Neural cell (in vitro differentiated cells): ENCODE measurements at regions not wholly inside any gene's neighbourhood (a gene's known extent, or its start where the extent isn't known, plus 50 kb on each side); places are given as distances from the start of the nearest gene placed in this dataset.

Experiments used
- H2AFZ ChIP-seq: fragments of 200-600, 300-800 bp; sonication (generic), shearing (Covaris generic); 2 replicates; pipeline ENCODE4 v1.6.0; 2014; ENCODE audit warnings: low read depth, mild to moderate bottlenecking, antibody characterized with exemption, low read length, moderate library complexity
- H3F3A ChIP-seq: fragments of 200-600 bp; shearing (Covaris generic); 2 replicates; pipeline ENCODE4 v1.6.1; 2016; ENCODE audit warnings: mild to moderate bottlenecking, moderate library complexity, mixed read lengths, antibody characterized with exemption, low read length; ENCODE audit not compliant: insufficient read depth, poor library complexity, severe bottlenecking
- H3K27ac ChIP-seq: fragments of 200-600, 300-800 bp; sonication (generic), shearing (Covaris generic); 2 replicates; pipeline ENCODE4 v1.5.1; 2014; ENCODE audit warnings: mild to moderate bottlenecking, low read length, moderate library complexity
- H3K27me3 ChIP-seq: fragments of 300-800, 200-600 bp; sonication (generic), shearing (Covaris generic); 2 replicates; pipeline ENCODE4 v1.6.0; 2014; ENCODE audit warnings: mild to moderate bottlenecking, low read depth, low read length, moderate library complexity; ENCODE audit not compliant: insufficient read depth
- H3K36me3 ChIP-seq: fragments of 300-800, 200-600 bp; sonication (generic), shearing (Covaris generic); 2 replicates; pipeline ENCODE4 v1.5.1; 2014; ENCODE audit warnings: mild to moderate bottlenecking, antibody characterized with exemption, low read length, moderate library complexity; ENCODE audit not compliant: insufficient read depth
- H3K4me2 ChIP-seq: fragments of 300-800, 200-600 bp; sonication (generic), shearing (Covaris generic); 2 replicates; pipeline ENCODE4 v1.6.0; 2014; ENCODE audit warnings: mild to moderate bottlenecking, low read length
- H3K4me3 ChIP-seq: fragments of 300-800, 200-600 bp; sonication (generic), shearing (Covaris generic); 2 replicates; pipeline ENCODE4 v1.5.1; 2014; ENCODE audit warnings: mild to moderate bottlenecking, low read length, moderate library complexity
- H3K79me2 ChIP-seq: fragments of 200-600 bp; shearing (Covaris generic); replicated peaks from 2 replicates; pipeline ENCODE4 v1.6.0; 2014; ENCODE audit warnings: mild to moderate bottlenecking, low read length, moderate library complexity; ENCODE audit not compliant: insufficient read depth
- H3K9ac ChIP-seq: fragments of 300-800, 200-600 bp; sonication (generic), shearing (Covaris generic); 2 replicates; pipeline ENCODE4 v1.6.1; 2016; ENCODE audit warnings: mild to moderate bottlenecking, low read length, mixed read lengths
- H3K9me2 ChIP-seq: fragments of 200-600 bp; shearing (Covaris generic); 2 replicates; pipeline ENCODE4 v1.6.1; 2016; ENCODE audit warnings: mild to moderate bottlenecking, low read length, mixed read lengths; ENCODE audit not compliant: insufficient read depth
- H3K9me3 ChIP-seq: fragments of 200-600, 300-800 bp; sonication (generic), shearing (Covaris generic); 2 replicates; pipeline ENCODE4 v1.6.1; 2016; ENCODE audit warnings: mild to moderate bottlenecking, mixed run types, low read length, moderate library complexity, mixed read lengths
- H4K20me1 ChIP-seq: fragments of 200-600 bp; shearing (Covaris generic); 2 replicates; pipeline ENCODE4 v1.6.1; 2016; ENCODE audit warnings: mild to moderate bottlenecking, mixed run types; ENCODE audit not compliant: insufficient read depth
- CTCF ChIP-seq: fragments of 450-650 bp; IDR thresholded peaks from 2 replicates; pipeline ENCODE4 v1.5.1; 2014; ENCODE audit warnings: antibody characterized with exemption, mild to moderate bottlenecking, moderate library complexity; ENCODE audit not compliant: poor library complexity, severe bottlenecking
- EP300 ChIP-seq: fragments of 450-650 bp; conservative IDR thresholded peaks from 2 replicates; pipeline ENCODE4 v1.6.1; 2014; ENCODE audit warnings: antibody characterized with exemption, mild to moderate bottlenecking, moderate library complexity; ENCODE audit not compliant: poor library complexity, severe bottlenecking
- EZH2 ChIP-seq: fragments of 200-600, 300-800 bp; shearing (Covaris generic), sonication (generic); IDR thresholded peaks from 2 replicates; pipeline ENCODE4 v1.6.1; 2014; ENCODE audit warnings: antibody characterized with exemption, low read length, borderline replicate concordance, mild to moderate bottlenecking; ENCODE audit not compliant: insufficient read depth, poor library complexity, severe bottlenecking
- MXI1 ChIP-seq: fragments of 450-650 bp; conservative IDR thresholded peaks from 2 replicates; pipeline ENCODE4 v1.6.1; 2014; ENCODE audit warnings: antibody characterized with exemption, mild to moderate bottlenecking; ENCODE audit not compliant: poor library complexity, severe bottlenecking
- POLR2AphosphoS5 ChIP-seq: IDR thresholded peaks from 2 replicates; pipeline ENCODE4 v1.6.1; 2012
- RAD21 ChIP-seq: fragments of 450-650 bp; conservative IDR thresholded peaks from 2 replicates; pipeline ENCODE4 v1.6.1; 2014; ENCODE audit warnings: antibody characterized with exemption, mild to moderate bottlenecking, moderate library complexity
- REST ChIP-seq: IDR thresholded peaks from 2 replicates; pipeline ENCODE4 v1.6.1; 2012; ENCODE audit warnings: borderline replicate concordance
- SMC3 ChIP-seq: fragments of 450-650 bp; conservative IDR thresholded peaks from 2 replicates; pipeline ENCODE4 v1.6.1; 2014; ENCODE audit warnings: antibody characterized with exemption, mild to moderate bottlenecking, moderate library complexity; ENCODE audit not compliant: poor library complexity
- TAF1 ChIP-seq: IDR thresholded peaks from 2 replicates; pipeline ENCODE4 v1.6.1; 2012; ENCODE audit warnings: low read depth

- H2AFZ ChIP-seq: no peak overlapping the region
- H3K36me3 ChIP-seq: no peaks in the 10 kb centered on the region
- no peaks in the 10 kb centered on the region for H4K20me1 ChIP-seq
- no peak overlapping the region for H3K27ac ChIP-seq
- H3F3A ChIP-seq: no peaks in the 10 kb centered on the region
- TF ChIP-seq REST (no peak), POLR2AphosphoS5 (no peak), EZH2 (no peak), CTCF (no peak), TAF1 (no peak), EP300 (no peak), SMC3 (no peak), MXI1 (no peak), RAD21 (no peak)
- H3K79me2 ChIP-seq: no peaks in the 10 kb centered on the region
- no peak overlapping the region for H3K9ac ChIP-seq
- H3K9me2 ChIP-seq: no peaks in the 10 kb centered on the region
- no peaks in the 10 kb centered on the region for H3K9me3 ChIP-seq
- H3K4me3 ChIP-seq: no peak overlapping the region
- no peaks in the 10 kb centered on the region for H3K27me3 ChIP-seq
- no peak overlapping the region for H3K4me2 ChIP-seq
These were observed 117.6 kb upstream of the ARHGAP20 start for GRCh38 chr11:110829873-110830272.

- TF ChIP-seq SMC3 (no peak), RAD21 (no peak), EP300 (no peak), CTCF (no peak), MXI1 (no peak), EZH2 (no peak), POLR2AphosphoS5 (no peak), REST (no peak), TAF1 (no peak)
- H3K4me2 ChIP-seq: no peak overlapping the region
- H3K9me3 ChIP-seq: no peaks in the 10 kb centered on the region
- no peaks in the 10 kb centered on the region for H3K9me2 ChIP-seq
- no peak overlapping the region for H3K9ac ChIP-seq
- H3K36me3 ChIP-seq: no peaks in the 10 kb centered on the region
- H3K4me3 ChIP-seq: no peak overlapping the region
- H3K79me2 ChIP-seq: no peaks in the 10 kb centered on the region
- H3K27ac ChIP-seq: no peak overlapping the region
- H4K20me1 ChIP-seq: no peaks in the 10 kb centered on the region
- H3K27me3 ChIP-seq: no peaks in the 10 kb centered on the region
- H2AFZ ChIP-seq: no peak overlapping the region
- H3F3A ChIP-seq: no peaks in the 10 kb centered on the region
These were observed 115.8 kb upstream of the ARHGAP20 start for GRCh38 chr11:110828086-110828485.
